Neural progenitor cell (in vitro differentiated cells): ENCODE measurements at regions not wholly inside any gene's neighbourhood (a gene's known extent, or its start where the extent isn't known, plus 50 kb on each side); places are given as distances from the start of the nearest gene placed in this dataset.

Experiments used
- DNase-seq: peaks from one replicate; pipeline ENCODE4 v3.0.0-alpha.2; 2016; ENCODE audit warnings: low spot score
- H2AFZ ChIP-seq: fragments of 200-600 bp; sonication (generic); replicated peaks from 2 replicates; pipeline ENCODE4 v1.6.1; 2016; ENCODE audit warnings: antibody characterized with exemption
- H3F3A ChIP-seq: fragments of 200-600 bp; sonication (generic); 2 replicates; pipeline ENCODE4 v1.6.1; 2016; ENCODE audit warnings: antibody characterized with exemption, low read depth
- H3K27ac ChIP-seq: fragments of 200-600 bp; sonication (generic); 2 replicates; pipeline ENCODE4 v1.5.1; 2016; ENCODE audit warnings: mild to moderate bottlenecking
- H3K27me3 ChIP-seq: fragments of 200-600 bp; sonication (generic); 2 replicates; pipeline ENCODE4 v1.6.1; 2016; ENCODE audit warnings: mild to moderate bottlenecking, moderate library complexity
- H3K36me3 ChIP-seq: fragments of 200-600 bp; sonication (generic); 2 replicates; pipeline ENCODE4 v1.5.1; 2016
- H3K4me1 ChIP-seq: fragments of 200-600 bp; sonication (generic); 2 replicates; pipeline ENCODE4 v1.6.1; 2016; ENCODE audit warnings: mixed run types
- H3K4me2 ChIP-seq: fragments of 200-600 bp; sonication (generic); 2 replicates; pipeline ENCODE4 v1.6.1; 2016
- H3K4me3 ChIP-seq: fragments of 200-600 bp; sonication (generic); 2 replicates; pipeline ENCODE4 v1.5.1; 2016
- H3K79me2 ChIP-seq: fragments of 200-600 bp; sonication (generic); 2 replicates; pipeline ENCODE4 v1.6.1; 2016; ENCODE audit warnings: low read depth
- H3K9ac ChIP-seq: fragments of 200-600 bp; sonication (generic); 2 replicates; pipeline ENCODE4 v1.6.1; 2016
- H3K9me3 ChIP-seq: fragments of 200-600 bp; sonication (generic); 2 replicates; pipeline ENCODE4 v1.5.1; 2016; ENCODE audit warnings: low read depth
- H4K20me1 ChIP-seq: fragments of 200-600 bp; sonication (generic); 2 replicates; pipeline ENCODE4 v1.6.1; 2016; ENCODE audit warnings: low read depth
- H3K27ac Mint-ChIP-seq: 3 replicates; pipeline ENCODE4 v1.8.0; 2021; ENCODE audit warnings: mixed read lengths
- H3K27me3 Mint-ChIP-seq: 2 replicates; pipeline ENCODE4 v1.8.0; 2022; ENCODE audit warnings: low read depth, mild to moderate bottlenecking, inconsistent platforms, moderate library complexity, mixed read lengths; ENCODE audit not compliant: insufficient read depth
- H3K36me3 Mint-ChIP-seq: 3 replicates; pipeline ENCODE4 v1.8.0; 2021; ENCODE audit warnings: mixed read lengths
- H3K4me1 Mint-ChIP-seq: 3 replicates; pipeline ENCODE4 v1.8.0; 2021; ENCODE audit warnings: mixed read lengths
- H3K4me3 Mint-ChIP-seq: 3 replicates; pipeline ENCODE4 v1.8.0; 2021; ENCODE audit warnings: mild to moderate bottlenecking, moderate library complexity, mixed read lengths
- H3K9me3 Mint-ChIP-seq: 3 replicates; pipeline ENCODE4 v1.8.0; 2020; ENCODE audit warnings: mixed read lengths
- CTCF ChIP-seq: fragments of 200-600 bp; sonication (generic); IDR thresholded peaks from 2 replicates; pipeline ENCODE4 v1.5.1; 2017; ENCODE audit warnings: antibody characterized with exemption, mild to moderate bottlenecking
- EZH2 ChIP-seq: fragments of 200-600 bp; sonication (generic); IDR thresholded peaks from 2 replicates; pipeline ENCODE4 v1.6.1; 2017; ENCODE audit warnings: antibody characterized with exemption, mild to moderate bottlenecking, moderate library complexity
- EZH2phosphoT487 ChIP-seq: fragments of 200-600 bp; sonication (generic); IDR thresholded peaks from 2 replicates; pipeline ENCODE4 v1.6.1; 2017; ENCODE audit warnings: antibody characterized with exemption

DNA sequence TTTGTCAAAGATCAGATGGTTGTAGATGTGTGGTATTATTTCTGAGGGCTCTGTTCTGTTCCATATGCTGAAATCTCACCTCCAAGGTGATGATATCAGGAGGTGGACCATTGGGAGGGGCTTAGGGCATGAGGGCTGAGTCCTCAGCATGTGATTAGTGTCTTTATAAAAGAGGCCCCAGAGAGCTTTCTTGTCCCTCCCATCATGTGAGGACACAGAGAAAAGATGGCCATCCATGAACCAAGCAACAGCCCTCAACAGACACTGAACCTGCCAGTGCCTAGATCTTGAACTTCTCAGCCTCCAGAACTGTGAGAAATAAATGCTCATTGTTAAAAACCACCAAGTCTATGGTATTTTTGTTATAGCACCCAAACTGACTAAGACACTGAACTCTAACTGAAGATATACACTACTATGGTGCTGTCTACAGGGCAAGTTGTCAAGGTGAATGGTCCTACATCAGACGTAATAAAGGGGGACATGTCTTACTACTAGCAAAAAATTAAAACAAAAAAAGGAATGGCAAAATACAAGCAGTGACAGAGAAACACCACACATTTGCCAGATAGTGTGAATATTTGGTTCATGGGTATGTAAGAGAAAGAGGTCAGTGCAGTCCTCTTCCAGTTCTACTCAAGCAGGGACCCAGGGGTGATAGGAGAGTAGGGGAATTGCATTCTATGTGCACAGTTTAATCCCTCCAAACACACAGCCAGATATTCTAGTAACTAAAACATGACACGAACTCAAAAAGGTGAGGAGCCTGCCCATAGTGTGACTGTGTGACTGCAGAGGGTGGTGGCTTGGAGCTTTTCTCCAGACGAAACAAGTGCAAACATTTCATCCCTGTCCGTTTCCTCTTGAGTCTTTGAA is 164.4 kb upstream of the MYCN start:
- no peak for DNase-seq
- no peaks in the 10 kb centered on the region for H3K27me3 ChIP-seq
- peaks cover 6% of the 10 kb centered on the region for H3K4me1 ChIP-seq
- H3K27me3 Mint-ChIP-seq: peaks cover 6% of the 10 kb centered on the region
- no peak overlapping the region for H3K4me3 ChIP-seq
- no peak overlapping the region for H2AFZ ChIP-seq
- no peaks in the 10 kb centered on the region for H3F3A ChIP-seq
- no peak overlapping the region for H3K27ac Mint-ChIP-seq
- H3K9ac ChIP-seq: no peak overlapping the region
- no peak for TF ChIP-seq EZH2
- no peak for TF ChIP-seq EZH2phosphoT487
- TF ChIP-seq CTCF: no peak
- no peaks in the 10 kb centered on the region for H3K9me3 ChIP-seq
- peaks cover 27% of the 10 kb centered on the region for H3K4me1 Mint-ChIP-seq
- H3K9me3 Mint-ChIP-seq: peaks cover 11% of the 10 kb centered on the region
- H3K4me3 Mint-ChIP-seq: no peak overlapping the region
- H3K27ac ChIP-seq: no peak overlapping the region
- no peaks in the 10 kb centered on the region for H3K36me3 ChIP-seq
- H3K79me2 ChIP-seq: no peaks in the 10 kb centered on the region
- H3K36me3 Mint-ChIP-seq: no peaks in the 10 kb centered on the region
- H4K20me1 ChIP-seq: no peaks in the 10 kb centered on the region
- H3K4me2 ChIP-seq: no peak overlapping the region

DNA sequence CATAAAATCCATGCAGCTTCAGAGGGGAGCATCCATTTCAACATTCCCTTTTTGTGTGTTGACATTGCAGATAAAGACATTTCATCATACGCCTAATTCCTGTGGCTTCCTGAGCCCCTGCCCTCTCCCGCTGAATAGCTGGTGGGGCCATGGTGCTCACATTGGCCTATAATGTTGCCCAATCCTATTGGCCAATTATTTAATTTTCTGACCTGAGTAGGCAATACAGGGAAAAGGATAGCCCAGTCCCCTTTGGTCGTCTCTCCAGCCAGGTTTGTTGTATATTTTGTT is 163.8 kb upstream of the MYCN start:
- H3K27me3 ChIP-seq: no peaks in the 10 kb centered on the region
- TF ChIP-seq EZH2 (no peak), CTCF (no peak), EZH2phosphoT487 (no peak)
- Mint-ChIP-seq H3K4me3 (no peak overlapping the region), H3K9me3 (peaks cover 11% of the 10 kb centered on the region), H3K4me1 (peaks cover 31% of the 10 kb centered on the region), H3K36me3 (no peaks in the 10 kb centered on the region), H3K27me3 (peaks cover 6% of the 10 kb centered on the region), H3K27ac (no peak overlapping the region)
- no peaks in the 10 kb centered on the region for H4K20me1 ChIP-seq
- no peaks in the 10 kb centered on the region for H3K9me3 ChIP-seq
- DNase-seq: no peak
- H2AFZ ChIP-seq: no peak overlapping the region
- H3K36me3 ChIP-seq: no peaks in the 10 kb centered on the region
- H3K4me3 ChIP-seq: no peak overlapping the region
- no peaks in the 10 kb centered on the region for H3K79me2 ChIP-seq
- H3K4me1 ChIP-seq: peaks cover 6% of the 10 kb centered on the region
- no peak overlapping the region for H3K4me2 ChIP-seq
- no peak overlapping the region for H3K27ac ChIP-seq
- no peak overlapping the region for H3K9ac ChIP-seq
- H3F3A ChIP-seq: peaks cover 4% of the 10 kb centered on the region

DNA sequence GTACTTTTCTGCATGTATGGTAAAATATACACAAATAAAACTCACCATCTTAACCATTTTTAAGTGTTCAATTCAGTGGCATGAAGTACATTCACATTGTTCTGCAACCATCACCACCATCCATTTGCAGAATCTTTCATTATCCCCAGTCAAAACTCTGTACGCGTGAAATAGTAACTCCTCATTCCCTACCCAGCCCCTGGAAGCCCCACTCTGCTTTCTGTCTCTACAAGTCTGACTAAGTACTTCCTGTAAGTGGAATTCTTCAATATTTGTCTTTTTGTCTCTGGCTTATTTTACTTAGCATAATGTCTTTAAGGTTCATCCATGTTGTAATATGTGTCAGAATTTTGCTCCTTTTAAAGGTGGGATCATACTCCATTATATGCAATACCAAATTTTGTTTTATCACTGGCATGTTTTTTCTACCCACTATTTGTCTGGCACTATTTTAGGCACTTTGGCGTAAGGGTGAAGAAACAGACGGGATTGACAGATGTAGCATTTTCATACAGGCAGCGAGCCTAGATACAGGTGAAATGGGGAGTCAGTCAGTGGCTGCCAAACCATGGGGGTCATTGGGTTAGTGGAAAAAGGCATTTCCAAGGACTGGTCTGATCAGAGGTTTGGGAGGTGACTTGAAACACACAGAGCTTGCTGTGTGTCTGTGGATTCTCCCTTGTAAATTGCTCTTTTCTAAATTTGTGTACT is 163.2 kb upstream of the MYCN start:
- no peaks in the 10 kb centered on the region for H3K27me3 ChIP-seq
- H3K36me3 ChIP-seq: no peaks in the 10 kb centered on the region
- no peak overlapping the region for H3K27ac Mint-ChIP-seq
- H3K4me2 ChIP-seq: no peak overlapping the region
- no peak for DNase-seq
- no peak overlapping the region for H3K27ac ChIP-seq
- H4K20me1 ChIP-seq: no peaks in the 10 kb centered on the region
- TF ChIP-seq CTCF: no peak
- TF ChIP-seq EZH2: no peak
- no peak for TF ChIP-seq EZH2phosphoT487
- H3K79me2 ChIP-seq: no peaks in the 10 kb centered on the region
- peaks cover 6% of the 10 kb centered on the region for H3K27me3 Mint-ChIP-seq
- H3K36me3 Mint-ChIP-seq: no peaks in the 10 kb centered on the region
- no peak overlapping the region for H3K4me3 Mint-ChIP-seq
- H3F3A ChIP-seq: peaks cover 4% of the 10 kb centered on the region
- H3K9ac ChIP-seq: no peak overlapping the region
- peaks cover 11% of the 10 kb centered on the region for H3K9me3 Mint-ChIP-seq
- H3K4me3 ChIP-seq: no peak overlapping the region
- H3K4me1 Mint-ChIP-seq: peaks cover 33% of the 10 kb centered on the region
- H3K4me1 ChIP-seq: peaks cover 10% of the 10 kb centered on the region
- no peak overlapping the region for H2AFZ ChIP-seq
- no peaks in the 10 kb centered on the region for H3K9me3 ChIP-seq
